ENCODE measurements at regions not wholly inside any gene's neighbourhood (a gene's known extent, or its start where the extent isn't known, plus 50 kb on each side); places are given as distances from the start of the nearest gene placed in this dataset.

DNA sequence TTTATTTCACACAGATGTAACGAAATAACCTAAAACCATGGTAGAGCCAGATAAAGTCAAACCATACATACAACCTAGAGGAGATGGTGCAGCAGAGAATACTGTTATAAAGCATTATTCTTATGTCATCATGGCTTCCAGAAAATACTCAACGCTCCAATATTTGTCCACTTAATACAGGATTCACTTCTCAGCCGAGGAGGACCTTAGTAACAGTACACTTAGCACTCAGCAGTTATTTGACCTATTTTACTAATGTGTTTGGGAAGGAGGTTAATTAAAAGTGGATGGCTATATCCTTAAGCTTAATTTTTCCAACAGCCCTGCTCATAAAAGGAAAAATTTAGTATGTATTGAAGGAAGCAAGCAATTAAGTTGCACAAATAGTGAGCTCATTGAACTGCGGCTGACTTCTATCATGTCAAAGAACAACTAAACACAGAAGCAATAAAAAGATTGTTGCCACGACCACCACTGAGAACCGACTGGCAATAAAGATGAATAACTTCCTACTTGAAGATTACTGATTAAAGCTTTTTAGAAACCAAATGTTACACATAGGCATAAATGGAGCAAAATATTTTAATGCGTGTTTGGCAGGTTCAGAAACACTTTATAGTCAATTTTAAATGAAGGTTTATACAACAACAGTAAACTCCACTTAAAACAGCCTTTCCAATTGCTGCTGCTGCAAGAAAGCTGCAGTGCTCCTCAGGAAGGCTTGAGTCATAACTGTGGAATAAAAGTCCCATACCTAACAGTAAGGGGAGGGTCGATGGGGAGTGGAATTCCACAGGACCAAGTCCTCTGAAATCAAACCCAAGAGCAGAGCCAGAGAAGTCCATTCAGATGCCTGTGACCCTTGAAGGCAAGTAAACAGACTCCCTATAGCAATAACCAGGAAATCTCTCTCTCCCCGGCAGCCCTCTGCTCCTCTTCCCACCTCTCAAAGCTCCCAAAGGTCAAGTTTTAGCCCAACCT lies 218.9 kb upstream of the CDKN3 start:
- DNase-seq: no peak

DNA sequence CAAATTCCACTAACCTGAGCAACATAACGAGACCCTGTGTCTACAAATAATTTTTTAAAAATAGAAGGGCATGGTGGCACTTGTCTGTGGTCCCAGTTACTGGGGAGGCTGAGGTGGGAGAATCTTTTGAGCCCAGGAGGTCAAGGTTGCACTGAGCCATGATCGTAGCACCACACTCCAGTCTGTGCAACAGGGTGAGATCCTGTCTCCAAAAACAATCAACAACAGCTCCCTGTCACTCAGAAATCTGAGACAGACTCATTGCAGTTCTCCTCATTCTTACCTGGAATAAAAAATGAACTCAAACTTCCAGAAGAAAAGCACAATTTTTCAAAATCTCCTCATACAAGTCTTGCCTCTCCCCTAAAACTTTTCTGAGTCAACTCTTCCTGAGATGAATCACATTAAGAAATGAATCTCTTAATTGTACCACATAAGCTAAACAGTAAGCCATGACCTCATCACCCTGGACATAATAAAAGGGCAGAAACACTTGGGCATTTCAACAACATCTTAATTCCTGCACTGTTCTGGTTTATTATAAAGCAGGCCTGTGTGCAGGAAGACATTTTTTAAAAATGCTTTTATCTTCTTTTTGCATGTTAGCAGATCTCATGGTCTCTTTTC lies 214.3 kb upstream of the CDKN3 start:
- DNase-seq: no peak

- DNase-seq: no peak
These were observed 209.7 kb upstream of the CDKN3 start for GRCh38 chr14:54186821-54187763.

GRCh38 chr14:54188064-54188666 lies 208.6 kb upstream of the CDKN3 start:
- no peak for DNase-seq

DNA sequence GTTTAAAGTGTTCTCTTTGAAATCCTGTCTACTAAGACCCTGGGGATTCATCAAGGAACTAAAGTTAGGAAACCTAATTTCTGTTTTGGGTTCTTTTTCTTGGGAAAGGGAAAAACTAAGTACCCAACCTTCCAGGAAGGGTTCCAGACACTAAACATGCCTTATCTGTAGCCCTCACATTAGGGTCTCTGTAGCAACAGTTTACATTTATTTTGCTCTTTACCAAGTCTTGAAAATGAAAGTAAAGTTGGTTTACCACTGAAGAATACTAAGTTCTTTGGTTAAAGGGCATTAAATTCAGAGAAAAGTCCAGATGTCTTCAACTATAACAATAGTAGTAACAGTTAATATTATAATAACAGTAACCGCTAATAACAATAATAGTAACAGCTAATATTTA lies 207.5 kb upstream of the CDKN3 start:
- DNase-seq: no peak

GRCh38 chr14:54189748-54190354 lies 207.0 kb upstream of the CDKN3 start:
- DNase-seq: no peak

DNA sequence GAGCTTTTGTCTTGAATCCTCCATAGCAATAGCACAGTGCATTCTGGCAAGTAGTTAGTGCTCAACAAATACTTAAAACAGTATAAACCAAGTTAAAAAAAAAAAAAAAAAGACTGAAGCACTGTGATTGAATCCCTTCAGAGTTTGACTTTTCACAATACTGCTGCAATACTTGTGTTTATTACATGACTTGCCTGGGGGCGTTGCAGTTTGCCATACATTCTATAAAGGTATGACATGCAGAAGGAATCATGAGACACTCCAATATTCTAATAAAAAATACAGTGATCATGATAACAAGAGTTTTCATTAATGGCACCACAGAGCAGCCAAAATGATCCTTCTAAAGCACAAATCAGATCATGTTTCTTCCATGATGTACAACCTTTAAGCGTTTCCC lies 205.0 kb upstream of the CDKN3 start:
- DNase-seq: no peak

- no peak for DNase-seq
These were observed 204.2 kb upstream of the CDKN3 start for GRCh38 chr14:54192610-54193009.

DNA sequence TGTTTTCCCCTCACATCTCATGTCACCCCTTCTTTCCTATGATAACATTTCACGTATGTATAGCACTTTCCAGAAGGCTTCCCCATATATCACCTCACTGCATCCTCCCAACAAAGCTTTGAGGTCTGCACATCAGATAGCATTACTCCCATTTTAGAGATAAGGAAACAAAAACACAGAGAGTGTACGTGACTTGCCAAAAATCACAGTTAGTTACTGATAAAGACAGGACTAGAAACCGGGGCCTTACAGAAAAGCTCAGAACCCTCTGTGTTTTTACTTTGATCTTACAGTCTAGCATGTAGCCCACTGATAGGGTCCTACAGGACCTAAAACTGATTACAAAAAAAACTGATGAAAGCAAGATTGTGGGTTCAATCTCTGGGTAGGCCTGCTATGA lies 202.9 kb upstream of the CDKN3 start:
- no peak for DNase-seq

GRCh38 chr14:54194501-54194900 lies 202.3 kb upstream of the CDKN3 start:
- DNase-seq: no peak

GRCh38 chr14:54197369-54197768 lies 199.4 kb upstream of the CDKN3 start:
- no peak for DNase-seq

GRCh38 chr14:54200726-54201125 lies 196.1 kb upstream of the CDKN3 start:
- no peak for DNase-seq

- no peak for DNase-seq
These were observed 194.5 kb upstream of the CDKN3 start for GRCh38 chr14:54202288-54202687.

- DNase-seq: no peak
These were observed 190.3 kb upstream of the CDKN3 start for GRCh38 chr14:54206516-54206915.

DNA sequence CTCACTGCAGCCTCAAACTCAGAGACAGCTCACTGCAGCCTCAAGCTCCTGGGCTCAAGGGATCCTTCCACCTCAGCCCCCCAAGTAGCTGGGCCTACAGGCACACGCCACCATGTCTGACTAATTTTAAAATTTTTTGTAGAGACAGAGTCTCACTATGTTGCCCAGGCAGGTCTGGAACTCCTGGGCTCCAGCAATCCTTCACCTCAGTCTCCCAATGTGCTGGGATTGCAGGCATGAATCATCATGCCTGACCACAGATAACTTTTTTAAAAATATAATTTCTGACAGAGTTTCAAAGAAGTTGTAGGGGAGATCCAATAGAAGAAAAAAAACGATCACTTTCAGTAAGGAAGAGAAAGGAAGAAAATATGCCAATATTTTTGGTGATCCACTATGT lies 189.7 kb upstream of the CDKN3 start:
- DNase-seq: no peak

DNA sequence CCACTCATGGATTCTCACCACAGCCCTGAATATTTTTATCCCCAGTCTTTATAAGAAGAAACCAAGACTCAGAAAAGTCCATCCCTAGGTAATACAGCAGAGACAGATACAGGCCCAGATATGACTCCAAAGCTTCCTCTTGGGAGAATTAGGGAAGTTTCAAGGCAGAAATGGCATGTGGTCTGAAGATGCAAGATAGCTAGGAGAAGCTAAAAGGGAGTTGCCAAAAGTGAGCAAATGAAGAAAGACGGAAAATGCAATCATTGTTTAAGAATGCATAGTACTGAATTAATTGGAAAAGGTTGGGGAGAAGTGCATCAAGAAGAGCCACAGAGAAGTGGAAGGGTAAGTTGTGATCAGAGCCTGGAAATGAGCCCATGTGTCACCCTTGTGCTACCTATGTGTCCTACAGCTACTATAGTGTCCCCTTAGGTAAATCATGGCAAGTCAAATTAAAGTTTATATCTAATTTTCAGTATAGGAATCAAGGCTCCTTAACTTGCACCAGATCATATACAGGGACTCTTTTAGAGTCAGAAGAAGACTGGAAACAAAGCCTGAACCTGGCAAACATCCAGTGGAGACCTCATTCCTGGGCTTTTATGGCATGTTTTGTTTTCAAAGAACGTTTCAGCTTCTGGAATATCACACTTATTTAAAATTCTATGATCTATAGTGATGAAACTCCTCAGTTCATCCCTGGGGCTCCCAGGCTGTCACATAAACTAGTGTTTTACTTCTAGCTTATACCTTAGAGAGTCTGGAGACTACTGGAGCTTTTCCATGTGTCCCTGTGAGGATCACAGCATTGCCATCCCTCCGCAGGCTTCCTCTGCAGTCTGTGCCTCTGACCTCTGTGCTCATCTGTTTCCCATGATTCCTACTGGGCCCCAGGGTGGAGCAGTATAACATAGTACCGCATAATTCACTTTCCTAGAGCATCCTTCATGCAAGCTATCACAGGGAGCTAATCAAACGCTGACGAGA lies 189.0 kb upstream of the CDKN3 start:
- DNase-seq: no peak

DNA sequence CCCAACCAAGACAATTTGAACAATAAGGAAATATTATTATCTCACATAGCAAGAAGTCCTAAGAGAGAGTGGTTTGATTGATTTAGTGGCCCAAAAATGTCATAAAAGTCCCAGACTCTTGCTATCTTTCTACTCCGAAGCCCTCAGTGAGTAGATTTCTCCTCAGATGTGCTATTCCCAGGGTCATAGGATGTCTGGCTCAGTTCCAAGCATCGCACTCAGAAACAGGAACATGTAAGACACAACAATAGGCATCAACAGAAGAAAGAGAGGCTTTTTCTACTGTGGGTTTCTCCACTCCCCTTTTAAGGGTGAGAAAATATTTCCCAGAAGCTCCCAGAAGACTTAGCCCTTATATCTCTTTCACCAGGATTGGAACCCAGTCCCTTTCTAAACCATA lies 188.1 kb upstream of the CDKN3 start:
- DNase-seq: no peak

DNA sequence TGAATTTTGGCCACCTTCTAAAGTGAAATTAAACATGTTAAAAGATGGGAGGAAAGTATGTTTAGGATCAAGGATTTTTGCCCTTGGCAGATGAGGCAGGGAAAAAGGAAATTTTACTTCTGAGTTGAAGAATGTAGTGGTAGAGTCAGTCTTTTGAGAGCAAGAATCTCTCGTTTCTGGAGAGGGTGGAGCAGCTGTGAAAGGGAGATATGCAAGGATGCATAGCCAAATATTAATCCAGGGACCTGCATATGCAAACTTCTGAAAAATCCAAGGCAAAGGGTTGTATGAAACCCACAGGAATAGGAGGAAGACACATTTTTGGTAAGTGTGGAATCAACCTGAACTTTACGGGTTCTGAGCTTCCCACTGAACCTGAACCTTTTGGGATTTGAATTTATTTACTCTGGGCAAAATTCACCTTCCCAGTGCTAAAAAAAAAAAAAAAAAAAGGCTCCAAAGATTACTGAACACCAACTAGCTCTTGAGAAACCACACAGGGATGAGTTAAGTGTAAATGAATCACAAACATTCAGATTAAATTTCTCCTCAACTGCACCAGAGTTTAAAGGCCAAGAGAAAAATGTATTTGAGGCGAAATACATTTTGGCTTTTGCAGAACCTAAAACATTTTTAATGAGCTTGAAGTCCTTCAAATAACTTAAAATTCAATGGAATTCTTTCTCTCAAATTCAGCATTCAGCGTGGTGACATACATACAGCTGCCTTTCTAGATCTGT lies 187.1 kb upstream of the CDKN3 start:
- no peak for DNase-seq

DNA sequence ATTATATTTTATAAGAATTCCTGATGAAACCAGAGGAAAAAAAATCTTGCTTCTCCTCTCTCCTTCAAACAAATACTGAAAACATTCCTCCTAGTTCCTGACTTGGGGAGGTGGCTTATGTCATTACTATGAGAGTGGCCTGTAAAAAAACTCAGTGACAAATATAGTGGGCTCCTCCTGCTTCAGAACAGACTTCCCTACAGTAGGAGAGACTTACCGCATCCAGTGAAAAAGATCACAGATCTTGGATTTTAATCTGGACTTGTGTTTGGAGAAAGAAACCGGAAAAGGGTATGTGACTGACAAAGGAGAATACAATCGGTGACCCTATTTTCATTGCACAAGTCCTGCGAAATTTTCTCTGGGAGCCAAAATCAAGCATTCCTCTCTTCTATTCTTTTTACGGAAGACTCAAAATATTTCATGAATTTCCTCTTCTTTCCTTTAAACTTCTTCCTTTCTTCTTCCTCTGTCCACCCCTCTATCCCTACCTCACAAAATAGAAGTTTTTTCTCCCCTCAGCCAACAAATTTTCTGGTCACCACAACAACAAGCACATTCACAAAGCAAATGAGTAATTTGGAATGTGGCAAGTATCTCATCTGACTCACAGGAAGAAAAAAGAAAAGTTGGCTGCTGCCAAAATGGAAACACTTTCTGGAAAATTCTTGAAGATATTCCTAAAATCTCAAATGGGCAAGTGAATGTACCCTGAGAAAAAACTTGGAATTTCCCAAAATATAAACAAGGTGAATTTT lies 185.1 kb upstream of the CDKN3 start:
- no peak for DNase-seq

DNA sequence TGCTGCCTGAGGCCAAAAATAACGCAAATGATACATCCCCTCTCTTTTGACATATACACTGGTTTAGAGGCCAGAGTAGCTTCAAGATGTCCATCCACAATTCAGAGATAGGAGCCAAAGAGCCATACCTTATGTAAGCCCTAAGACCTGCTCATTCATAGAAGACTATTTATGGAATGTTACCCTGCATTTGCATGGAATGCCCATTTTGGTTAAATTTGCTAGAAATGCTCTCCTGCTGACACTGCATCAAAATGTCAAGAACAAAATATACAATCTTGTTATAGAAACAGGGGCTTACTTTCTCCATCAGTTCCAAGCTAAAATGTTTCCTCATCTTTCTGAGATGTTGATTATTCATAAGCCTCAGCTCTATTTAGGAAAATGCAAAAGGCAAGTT lies 183.3 kb upstream of the CDKN3 start:
- DNase-seq: no peak
